H1 (cell line): ENCODE measurements at regions not wholly inside any gene's neighbourhood (a gene's known extent, or its start where the extent isn't known, plus 50 kb on each side); places are given as distances from the start of the nearest gene placed in this dataset.

Source experiments
- CTCF ChIA-PET: fragments of 300-600 bp; sonication (Branson Sonifier 250); formaldehyde crosslinking; loops from one replicate; lab custom pipeline; 2021; ENCODE audit not compliant: partially characterized antibody; lab: Charles Lee
- POLR2A ChIA-PET: fragments of 300-600 bp; sonication (Branson Sonifier 250); formaldehyde crosslinking; loops from one replicate; lab custom pipeline; 2021; ENCODE audit warnings: inconsistent platforms; ENCODE audit not compliant: partially characterized antibody; lab: Charles Lee
- DNase-seq, 2 experiments: peaks; one replicate each; pipeline versions ENCODE4 v3.0.0 to v3.0.0-alpha.2; 2010 to 2022; ENCODE audit warnings: low spot score in 2 of 2, low read depth in 1 of 2, mixed read lengths in 1 of 2
- FAIRE-seq: peaks from 2 replicates; lab custom pipeline; 2011; peaks lifted over from hg19 to GRCh38; lab: Jason Lieb, UNC
- H2AFZ ChIP-seq: 2 replicates; pipeline ENCODE4 v1.8.1; 2012; ENCODE audit warnings: low read length, inconsistent platforms
- H2AK5ac ChIP-seq: 2 replicates; pipeline ENCODE4 v1.6.1; 2013; ENCODE audit warnings: low read depth, low read length
- H2BK120ac ChIP-seq: replicated peaks from 2 replicates; pipeline ENCODE3; 2013; ENCODE audit warnings: low read depth, low read length, inconsistent platforms
- H2BK12ac ChIP-seq: 2 replicates; pipeline ENCODE4 v1.6.1; 2013; ENCODE audit warnings: low read depth, low read length
- H2BK15ac ChIP-seq: 2 replicates; pipeline ENCODE4 v1.6.1; 2013; ENCODE audit warnings: low read length
- H2BK20ac ChIP-seq: 2 replicates; pipeline ENCODE4 v1.6.1; 2013; ENCODE audit warnings: low read length
- H2BK5ac ChIP-seq: 2 replicates; pipeline ENCODE4 v1.6.1; 2013; ENCODE audit warnings: low read depth, low read length
- H3K14ac ChIP-seq: 2 replicates; pipeline ENCODE4 v1.6.1; 2013; ENCODE audit warnings: inconsistent platforms; ENCODE audit not compliant: insufficient read length
- H3K18ac ChIP-seq: 2 replicates; pipeline ENCODE4 v1.6.1; 2013; ENCODE audit warnings: low read length; ENCODE audit errors: extremely low read depth
- H3K23ac ChIP-seq: 2 replicates; pipeline ENCODE4 v1.6.1; 2013; ENCODE audit warnings: inconsistent platforms; ENCODE audit not compliant: insufficient read length
- H3K23me2 ChIP-seq: 2 replicates; pipeline ENCODE4 v1.6.1; 2013; ENCODE audit warnings: low read depth, low read length
- H3K27ac ChIP-seq: 2 replicates; pipeline ENCODE4 v1.6.1; 2011; ENCODE audit warnings: low read depth, low read length, inconsistent platforms
- H3K27me3 ChIP-seq, 4 experiments: replicated peaks in 1 of 4; 1 replicate in 1 of 4; 2 replicates in 3 of 4; pipeline versions ENCODE4 v1.6.1 to v1.8.1; 2011 to 2013; ENCODE audit warnings: low read length in 3 of 4, mild to moderate bottlenecking in 3 of 4, inconsistent platforms in 2 of 4, mixed read lengths in 2 of 4, moderate library complexity in 1 of 4; ENCODE audit not compliant: control insufficient read depth in 3 of 4, insufficient read depth in 3 of 4; ENCODE audit errors: extremely low read depth in 1 of 4
- H3K36me3 ChIP-seq, 4 experiments: 2 replicates each; pipeline versions ENCODE4 v1.6.1 to v1.8.1; 2011 to 2013; ENCODE audit warnings: mild to moderate bottlenecking in 4 of 4, low read length in 3 of 4, moderate library complexity in 2 of 4, control low read depth in 1 of 4, inconsistent platforms in 1 of 4; ENCODE audit not compliant: insufficient read depth in 4 of 4, control insufficient read depth in 2 of 4
- H3K4ac ChIP-seq: replicated peaks from 2 replicates; pipeline ENCODE3; 2013; ENCODE audit warnings: low read length, low read depth, mixed read lengths, inconsistent platforms; ENCODE audit not compliant: insufficient read length
- H3K4me1 ChIP-seq, 4 experiments: replicated peaks in 1 of 4; 1 replicate in 1 of 4; 2 replicates in 3 of 4; pipeline versions ENCODE4 v1.6.1 to v1.8.1; 2011 to 2013; ENCODE audit warnings: low read length in 3 of 4, inconsistent platforms in 2 of 4, mixed read lengths in 1 of 4; ENCODE audit not compliant: insufficient read depth in 4 of 4, control insufficient read depth in 3 of 4
- H3K4me2 ChIP-seq, 2 experiments: 2 replicates each; pipeline versions ENCODE4 v1.6.1 to v1.8.1; 2011 to 2013; ENCODE audit warnings: low read depth in 2 of 2, low read length in 2 of 2, control low read depth in 1 of 2, inconsistent platforms in 1 of 2, mild to moderate bottlenecking in 1 of 2; ENCODE audit not compliant: insufficient read depth in 1 of 2
- H3K4me3 ChIP-seq, 4 experiments: fragments of 200-600, 300-600 bp in 1 of 4; sonication (generic), shearing (Covaris generic), sonication (Bioruptor Twin) in 1 of 4; 2 replicates each; pipeline versions ENCODE4 v1.5.1 to v1.8.1; 2011 to 2016; ENCODE audit warnings: low read length in 4 of 4, low read depth in 3 of 4, control low read depth in 2 of 4, inconsistent platforms in 2 of 4, mild to moderate bottlenecking in 2 of 4, mixed read lengths in 1 of 4, moderate library complexity in 1 of 4; ENCODE audit not compliant: insufficient read depth in 2 of 4; ENCODE audit errors: extremely low read depth in 1 of 4
- H3K56ac ChIP-seq: replicated peaks from 2 replicates; pipeline ENCODE3; 2013; ENCODE audit warnings: low read depth, mild to moderate bottlenecking, mixed read lengths, low read length, inconsistent platforms; ENCODE audit not compliant: insufficient read length
- H3K79me1 ChIP-seq: 2 replicates; pipeline ENCODE4 v1.6.1; 2013; ENCODE audit warnings: low read depth, low read length, control low read depth
- H3K79me2 ChIP-seq, 2 experiments: 2 replicates each; pipeline versions ENCODE4 v1.6.1 to v1.8.1; 2012 to 2013; ENCODE audit warnings: low read length in 2 of 2, mild to moderate bottlenecking in 2 of 2, inconsistent platforms in 1 of 2; ENCODE audit not compliant: insufficient read depth in 2 of 2, control insufficient read depth in 1 of 2
- H3K9ac ChIP-seq, 4 experiments: replicated peaks in 1 of 4; 1 replicate in 1 of 4; 2 replicates in 3 of 4; pipeline versions ENCODE4 v1.6.1 to v1.8.1; 2011 to 2013; ENCODE audit warnings: low read depth in 3 of 4, low read length in 3 of 4, control low read depth in 2 of 4, mild to moderate bottlenecking in 2 of 4, moderate library complexity in 2 of 4, inconsistent platforms in 1 of 4; ENCODE audit errors: extremely low read depth in 1 of 4
- H3K9me3 ChIP-seq, 2 experiments: 2 replicates each; pipeline versions ENCODE4 v1.6.1 to v1.8.1; 2012 to 2013; ENCODE audit warnings: mild to moderate bottlenecking in 2 of 2, moderate library complexity in 2 of 2, control low read depth in 1 of 2, inconsistent platforms in 1 of 2, low read depth in 1 of 2, low read length in 1 of 2, mixed read lengths in 1 of 2; ENCODE audit not compliant: insufficient read depth in 2 of 2
- H4K20me1 ChIP-seq, 2 experiments: replicated peaks in 1 of 2; 2 replicates each; pipeline versions ENCODE3 to v1.8.1; 2011 to 2013; ENCODE audit warnings: inconsistent platforms in 2 of 2, low read length in 2 of 2, mild to moderate bottlenecking in 1 of 2; ENCODE audit not compliant: insufficient read depth in 2 of 2, control insufficient read depth in 1 of 2
- H4K5ac ChIP-seq: 2 replicates; pipeline ENCODE4 v1.6.1; 2013; ENCODE audit warnings: low read length, low read depth, mixed read lengths, inconsistent platforms; ENCODE audit not compliant: insufficient read length
- H4K8ac ChIP-seq: 2 replicates; pipeline ENCODE4 v1.8.0; 2013; ENCODE audit warnings: mild to moderate bottlenecking, moderate library complexity, low read length, inconsistent platforms; ENCODE audit not compliant: insufficient read depth; ENCODE audit errors: extremely low read depth
- H4K91ac ChIP-seq: replicated peaks from 2 replicates; pipeline ENCODE3; 2013; ENCODE audit warnings: low read length, mixed read lengths, inconsistent platforms; ENCODE audit not compliant: insufficient read length
- BCL11A ChIP-seq, 2 experiments: IDR thresholded peaks; one replicate each; pipeline ENCODE4 v1.6.1; 2011; ENCODE audit warnings: low read depth in 2 of 2, low read length in 2 of 2, mild to moderate bottlenecking in 2 of 2
- CREB1 ChIP-seq: IDR thresholded peaks from 2 replicates; pipeline ENCODE4 v1.6.1; 2012; ENCODE audit warnings: inconsistent platforms
- EP300 ChIP-seq, 2 experiments: IDR thresholded peaks; 1 replicate in 1 of 2; 2 replicates in 1 of 2; pipeline ENCODE4 v1.6.1; 2011 to 2012; ENCODE audit warnings: low read depth in 2 of 2, low read length in 2 of 2, mild to moderate bottlenecking in 2 of 2, borderline replicate concordance in 1 of 2, inconsistent platforms in 1 of 2, moderate library complexity in 1 of 2
- EZH2 ChIP-seq: fragments of 200-600 bp; sonication (generic); IDR thresholded peaks from 2 replicates; pipeline ENCODE4 v1.7.1; 2012; ENCODE audit warnings: low read depth, mild to moderate bottlenecking, moderate library complexity, low read length, inconsistent platforms; ENCODE audit not compliant: severe bottlenecking
- HDAC2 ChIP-seq, 2 experiments: fragments of 300-600 bp in 1 of 2; sonication (generic) in 1 of 2; IDR thresholded peaks; 2 replicates each; pipeline ENCODE4 v1.6.1; 2011 to 2012; ENCODE audit warnings: low read depth in 2 of 2, low read length in 2 of 2, mild to moderate bottlenecking in 2 of 2, moderate library complexity in 2 of 2, borderline replicate concordance in 1 of 2, inconsistent platforms in 1 of 2
- RAD21 ChIP-seq, 2 experiments: IDR thresholded peaks in 1 of 2; conservative IDR thresholded peaks in 1 of 2; 2 replicates each; pipeline ENCODE4 v1.6.1; 2011; ENCODE audit warnings: low read depth in 2 of 2, low read length in 2 of 2, improper control_type of control experiment in 1 of 2, inconsistent platforms in 1 of 2, mild to moderate bottlenecking in 1 of 2, moderate library complexity in 1 of 2
- SAP30 ChIP-seq: fragments of 300-600 bp; sonication (generic); IDR thresholded peaks from 2 replicates; pipeline ENCODE4 v1.7.1; 2012; ENCODE audit warnings: low read length, moderate library complexity, mild to moderate bottlenecking, inconsistent platforms; ENCODE audit not compliant: insufficient read depth, insufficient replicate concordance
- SP2 ChIP-seq: IDR thresholded peaks from 2 replicates; pipeline ENCODE4 v1.6.1; 2012; ENCODE audit warnings: mild to moderate bottlenecking, low read length, inconsistent platforms
- SRF ChIP-seq: IDR thresholded peaks from 2 replicates; pipeline ENCODE4 v1.6.1; 2011; ENCODE audit warnings: mild to moderate bottlenecking, low read depth, low read length, moderate library complexity
- TCF12 ChIP-seq: IDR thresholded peaks from 2 replicates; pipeline ENCODE4 v1.6.1; 2011; ENCODE audit warnings: low read depth, mild to moderate bottlenecking, low read length
- WGBS, 2 experiments: shearing (Covaris generic) in 1 of 2; methylation state at CpG; one replicate each; pipeline versions ENCODE4 v1.1.6 to v1.1.7; 2013 to 2015; ENCODE audit warnings: low lambda C conversion rate in 2 of 2, mixed read lengths in 2 of 2, inconsistent platforms in 1 of 2, low coverage in 1 of 2, missing lambda C conversion rate in 1 of 2; ENCODE audit not compliant: insufficient replicate concordance in 2 of 2, insufficient coverage in 1 of 2, insufficient read length in 1 of 2; ENCODE audit errors: extremely low coverage in 1 of 2, missing lambda C conversion rate in 1 of 2; 5-methylcytosine and 5-hydroxymethylcytosine counted together
- TF ChIP-seq, protein P1 (sequence below): IDR thresholded peaks from 2 replicates; pipeline ENCODE4 v1.6.1; 2012; ENCODE audit warnings: low read length, inconsistent platforms

DNA sequence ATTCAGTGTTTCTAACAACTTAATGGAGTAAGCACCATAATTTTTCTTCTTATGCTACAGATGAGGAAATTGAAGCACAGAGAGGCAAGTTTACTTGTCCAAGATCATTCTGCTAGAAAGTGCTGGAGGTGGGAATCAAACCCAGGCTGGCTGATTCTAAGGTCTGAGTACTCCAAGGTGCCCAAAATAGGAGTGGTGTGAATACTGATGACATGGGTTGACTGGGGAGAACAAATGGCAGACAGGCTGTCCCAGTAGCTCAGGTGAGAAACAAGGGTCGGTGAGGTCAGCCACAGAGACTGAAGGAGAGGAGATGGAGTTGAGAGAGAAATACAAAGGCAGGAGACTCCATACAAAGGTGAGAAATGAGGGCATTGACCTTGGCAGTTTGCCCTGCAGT lies 144.5 kb upstream of the EGFLAM start (continued):
- no peak for TF ChIP-seq EZH2

GRCh38 chr5:38113456-38113855 lies 144.9 kb upstream of the EGFLAM start:
- Histone ChIP-seq H2AFZ (no peak overlapping the region), H3K4me3 (no peak overlapping the region), H3K36me3 (no peaks in the 10 kb centered on the region), H3K9me3 (no peaks in the 10 kb centered on the region), H3K9ac (no peak overlapping the region), H3K27ac (no peak overlapping the region), H3K14ac (no peak overlapping the region), H3K18ac (no peak overlapping the region), H3K23ac (no peak overlapping the region), H2BK20ac (no peak overlapping the region), H3K4me1 (peaks cover 0 to 5% (median 0%) of the 10 kb centered on the region in 4 experiments; a peak in 3 of 7 replicates), H4K20me1 (no peaks in the 10 kb centered on the region), H2BK120ac (no peak overlapping the region), H3K4me2 (no peak overlapping the region), H2AK5ac (no peak overlapping the region), H2BK12ac (no peak overlapping the region), H3K56ac (no peak overlapping the region), H3K4ac (no peak overlapping the region), H3K79me2 (no peaks in the 10 kb centered on the region), H3K23me2 (no peaks in the 10 kb centered on the region), H4K5ac (no peak overlapping the region), H2BK5ac (no peak overlapping the region), H3K27me3 (no peaks in the 10 kb centered on the region), H4K8ac (no peak overlapping the region), H3K79me1 (no peaks in the 10 kb centered on the region), H2BK15ac (no peak overlapping the region), H4K91ac (no peak overlapping the region)
- DNase-seq = no peak
- no peak for FAIRE-seq
- WGBS, 2 experiments = 92% methylated on average over 5 of the region's 5 CpGs; no CpG with 5 or more reads in 1 of the 2 experiments
- CTCF ChIA-PET = no interaction called here
- POLR2A ChIA-PET = no interaction called here
- TF ChIP-seq HDAC2 (IDR thresholded peaks at IDR 0.05; ENCODE audit: borderline replicate concordance in 1 of 2, low read depth in 2 of 2, low read length in 2 of 2) (no peak), RAD21 (IDR thresholded peaks at IDR 0.05 in 1 of 2, conservative IDR thresholded peaks at IDR 0.05 in 1 of 2; ENCODE audit: low read depth in 2 of 2, low read length in 2 of 2) (no peak), SRF (no peak), SAP30 (no peak), EP300 (IDR thresholded peaks at IDR 0.05; ENCODE audit: borderline replicate concordance in 1 of 2, low read depth in 2 of 2, low read length in 2 of 2) (no peak), CREB1 (no peak), TCF12 (no peak), SP2 (no peak), BCL11A (IDR thresholded peaks at IDR 0.05; ENCODE audit: low read depth in 2 of 2, low read length in 2 of 2) (no peak)
- TF ChIP-seq, protein P1, sequence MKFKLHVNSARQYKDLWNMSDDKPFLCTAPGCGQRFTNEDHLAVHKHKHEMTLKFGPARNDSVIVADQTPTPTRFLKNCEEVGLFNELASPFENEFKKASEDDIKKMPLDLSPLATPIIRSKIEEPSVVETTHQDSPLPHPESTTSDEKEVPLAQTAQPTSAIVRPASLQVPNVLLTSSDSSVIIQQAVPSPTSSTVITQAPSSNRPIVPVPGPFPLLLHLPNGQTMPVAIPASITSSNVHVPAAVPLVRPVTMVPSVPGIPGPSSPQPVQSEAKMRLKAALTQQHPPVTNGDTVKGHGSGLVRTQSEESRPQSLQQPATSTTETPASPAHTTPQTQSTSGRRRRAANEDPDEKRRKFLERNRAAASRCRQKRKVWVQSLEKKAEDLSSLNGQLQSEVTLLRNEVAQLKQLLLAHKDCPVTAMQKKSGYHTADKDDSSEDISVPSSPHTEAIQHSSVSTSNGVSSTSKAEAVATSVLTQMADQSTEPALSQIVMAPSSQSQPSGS = no peak
